Stomach (tissue), 8 donors: ENCODE measurements at regions not wholly inside any gene's neighbourhood (a gene's known extent, or its start where the extent isn't known, plus 50 kb on each side); places are given as distances from the start of the nearest gene placed in this dataset.

Experiments
- DNase-seq, 2 donors: peaks; one replicate each; pipeline versions ENCODE4 v3.0.0 to v3.0.0-alpha.2; 2013 to 2019
- H3K27ac ChIP-seq, 5 donors: fragments of 200-600 bp in 4 of 5; sonication (generic) in 4 of 5; one replicate each; pipeline ENCODE4 v1.5.1; 2013 to 2019; ENCODE audit warnings: mild to moderate bottlenecking in 1 of 5, moderate library complexity in 1 of 5
- H3K27me3 ChIP-seq, 3 donors: fragments of 200-600 bp; sonication (generic); one replicate each; pipeline ENCODE4 v1.5.1; 2017 to 2019; ENCODE audit warnings: mixed run types in 1 of 3
- H3K36me3 ChIP-seq, 4 donors: fragments of 200-600 bp; sonication (generic); 1 replicate in 3 of 4; 2 replicates in 1 of 4; pipeline ENCODE4 v1.5.1; 2016 to 2019
- H3K4me1 ChIP-seq, 4 donors: fragments of 200-600 bp; sonication (generic); one replicate each; pipeline ENCODE4 v1.5.1; 2016 to 2019
- H3K4me3 ChIP-seq, 4 donors: fragments of 200-600 bp; sonication (generic) in 3 of 4; one replicate each; pipeline ENCODE4 v1.5.1; 2016 to 2019; ENCODE audit warnings: mild to moderate bottlenecking in 1 of 4
- H3K9me3 ChIP-seq, 4 donors: fragments of 200-600 bp; sonication (generic); one replicate each; pipeline ENCODE4 v1.5.1; 2016 to 2019
- CTCF ChIP-seq, 7 experiments: fragments of 450-650 bp in 4 of 7; fragments of 200-600 bp in 3 of 7; sonication (generic) in 3 of 7; IDR thresholded peaks; one replicate each; pipeline ENCODE4 v1.5.1; 2016 to 2019; ENCODE audit warnings: antibody characterized with exemption in 7 of 7, control low read depth in 2 of 7, mild to moderate bottlenecking in 1 of 7
- EP300 ChIP-seq: sonication (generic); formaldehyde crosslinking; IDR thresholded peaks from one replicate; pipeline ENCODE4 v1.6.1; 2017; ENCODE audit warnings: antibody characterized with exemption
- POLR2A ChIP-seq, 4 donors: fragments of 450-650 bp; IDR thresholded peaks; one replicate each; pipeline ENCODE4 v1.6.1; 2016; ENCODE audit warnings: antibody characterized with exemption in 4 of 4, control low read depth in 2 of 4, mild to moderate bottlenecking in 1 of 4, moderate library complexity in 1 of 4
- POLR2AphosphoS5 ChIP-seq, 3 donors: sonication (generic); formaldehyde crosslinking; IDR thresholded peaks; one replicate each; pipeline ENCODE4 v1.6.1; 2016; ENCODE audit warnings: antibody characterized with exemption in 3 of 3
- WGBS, 5 donors: extraction: QIAGEN DNeasy Blood & Tissue Kit in 3 of 5; methylation state at CpG; one replicate each; pipeline versions ENCODE4 v1.1.5 to v1.1.7; 2013 to 2018; 5-methylcytosine and 5-hydroxymethylcytosine counted together
- intact Hi-C: fragments of 100-400 bp; cut with DNase I; formaldehyde crosslinking; loops from one replicate; pipeline ENCODE4 v1.15.1; 2023; ENCODE audit warnings: low total_unique reads
- donor health status: healthy with polysubstance abuse.
- donor health status: Bipolar disorder and iron deficiency.
- donor health status: healthy.

GRCh38 chr4:56093576-56093975 lies 144.8 kb downstream of the CEP135 start:
- WGBS, 5 donors, result 74 to 96% (median 89%) methylated on average over 3 of the region's 3 CpGs
- H3K9me3 ChIP-seq, result no peaks in the 10 kb centered on the region
- DNase-seq, result no peak
- H3K4me3 ChIP-seq, result no peak overlapping the region
- no peaks in the 10 kb centered on the region for H3K27me3 ChIP-seq
- TF ChIP-seq POLR2A (IDR thresholded peaks at IDR 0.05), result no peak
- TF ChIP-seq CTCF (IDR thresholded peaks at IDR 0.05), result no peak
- TF ChIP-seq POLR2AphosphoS5 (IDR thresholded peaks at IDR 0.05), result no peak
- TF ChIP-seq EP300, result no peak
- H3K27ac ChIP-seq, result no peak overlapping the region
- no peaks in the 10 kb centered on the region for H3K4me1 ChIP-seq
- H3K36me3 ChIP-seq, result no peaks in the 10 kb centered on the region
- intact Hi-C loops, result no loop called here

GRCh38 chr4:56092540-56092939 lies 143.8 kb downstream of the CEP135 start:
- intact Hi-C loops, result no loop called here
- no peak for DNase-seq
- no peaks in the 10 kb centered on the region for H3K27me3 ChIP-seq
- H3K27ac ChIP-seq, result no peak overlapping the region
- H3K9me3 ChIP-seq, result no peaks in the 10 kb centered on the region
- H3K36me3 ChIP-seq, result no peaks in the 10 kb centered on the region
- no peak for TF ChIP-seq CTCF (IDR thresholded peaks at IDR 0.05)
- no peak overlapping the region for H3K4me3 ChIP-seq
- WGBS, 5 donors, result 91 to 96% (median 93%) methylated on average over 8 of the region's 8 CpGs
- no peaks in the 10 kb centered on the region for H3K4me1 ChIP-seq

- intact Hi-C loops, result no loop called here
- Histone ChIP-seq H3K4me1 (peaks cover 0 to 6% (median 2%) of the 10 kb centered on the region in 4 donors), H3K27ac (no peak overlapping the region), H3K27me3 (no peaks in the 10 kb centered on the region), H3K4me3 (no peak overlapping the region), H3K36me3 (no peaks in the 10 kb centered on the region), H3K9me3 (no peaks in the 10 kb centered on the region)
- WGBS, 5 donors, result 79 to 91% (median 82%) methylated on average over 7 of the region's 7 CpGs
- DNase-seq, result no peak
- TF ChIP-seq CTCF (IDR thresholded peaks at IDR 0.05) (no peak), EP300 (no peak), POLR2A (IDR thresholded peaks at IDR 0.05) (no peak), POLR2AphosphoS5 (IDR thresholded peaks at IDR 0.05) (no peak)
Measured at GRCh38 chr4:56086561-56086960, 137.8 kb downstream of the CEP135 start.

- WGBS, 5 donors, result 18 to 35% (median 32%) methylated on average over 3 of the region's 3 CpGs
- DNase-seq, result peak in 1 of 2 donors; percentile 45
- no peak overlapping the region for H3K27ac ChIP-seq
- no peak overlapping the region for H3K4me3 ChIP-seq
- H3K9me3 ChIP-seq, result no peaks in the 10 kb centered on the region
- peaks cover 0 to 6% (median 2%) of the 10 kb centered on the region in 4 donors for H3K4me1 ChIP-seq
- no peaks in the 10 kb centered on the region for H3K27me3 ChIP-seq
- TF ChIP-seq CTCF (IDR thresholded peaks at IDR 0.05), result no peak
- TF ChIP-seq POLR2AphosphoS5 (IDR thresholded peaks at IDR 0.05), result no peak
- no peak for TF ChIP-seq EP300
- TF ChIP-seq POLR2A (IDR thresholded peaks at IDR 0.05), result no peak
- intact Hi-C loops, result no loop called here
- no peaks in the 10 kb centered on the region for H3K36me3 ChIP-seq
Measured at GRCh38 chr4:56086073-56086541, 137.4 kb downstream of the CEP135 start.
